OCI-LY7 (cell line): ENCODE measurements at regions not wholly inside any gene's neighbourhood (a gene's known extent, or its start where the extent isn't known, plus 50 kb on each side); places are given as distances from the start of the nearest gene placed in this dataset.

ENCODE experiments used
- BruUV-seq: library from RNA; stranded (reverse); fragments of 400-500 nt; replicated peaks from 2 replicates; lab custom pipeline; 2021; lab: Mats Ljungman, UMichigan
- CTCF ChIA-PET: fragments of 300-600 bp; sonication (Branson Sonifier 250); formaldehyde crosslinking; loops from one replicate; lab custom pipeline; 2022; ENCODE audit warnings: antibody characterized with exemption; ENCODE audit not compliant: unreplicated experiment; lab: Charles Lee
- POLR2A ChIA-PET: fragments of 300-600 bp; sonication (Branson Sonifier 250); formaldehyde crosslinking; loops from one replicate; lab custom pipeline; 2022; ENCODE audit warnings: antibody characterized with exemption; lab: Charles Lee
- DNase-seq: peaks from one replicate; pipeline ENCODE4 v3.0.0-alpha.2; 2015; ENCODE audit warnings: low spot score
- H2AFZ ChIP-seq: fragments of 200-600 bp; sonication (generic), shearing (Covaris generic); 2 replicates; pipeline ENCODE4 v1.6.1; 2014; ENCODE audit warnings: mild to moderate bottlenecking, antibody characterized with exemption, low read length, moderate library complexity
- H3K27ac ChIP-seq: fragments of 200-600 bp; sonication (generic); 2 replicates; pipeline ENCODE4 v1.5.1; 2014; ENCODE audit warnings: mixed run types, low read depth, mild to moderate bottlenecking, moderate library complexity, low read length, inconsistent platforms; ENCODE audit not compliant: poor library complexity, severe bottlenecking
- H3K36me3 ChIP-seq: fragments of 200-600 bp; sonication (generic); 2 replicates; pipeline ENCODE4 v1.6.1; 2014; ENCODE audit warnings: mild to moderate bottlenecking, antibody characterized with exemption, low read length, moderate library complexity, mixed read lengths; ENCODE audit not compliant: insufficient read depth
- H3K4me1 ChIP-seq: fragments of 200-600 bp; sonication (generic); 2 replicates; pipeline ENCODE4 v1.5.1; 2014; ENCODE audit warnings: mild to moderate bottlenecking, low read length; ENCODE audit not compliant: insufficient read depth, poor library complexity, severe bottlenecking
- H3K4me2 ChIP-seq: fragments of 200-600 bp; sonication (generic); 2 replicates; pipeline ENCODE4 v1.6.1; 2014; ENCODE audit warnings: mild to moderate bottlenecking, low read length
- H3K4me3 ChIP-seq: fragments of 200-600 bp; sonication (generic); 2 replicates; pipeline ENCODE4 v1.5.1; 2014; ENCODE audit warnings: mild to moderate bottlenecking, low read depth, low read length; ENCODE audit not compliant: poor library complexity, severe bottlenecking
- H3K79me2 ChIP-seq: fragments of 200-600 bp; sonication (generic); 2 replicates; pipeline ENCODE4 v1.6.1; 2016; ENCODE audit warnings: low read depth, mild to moderate bottlenecking, low read length, moderate library complexity, mixed read lengths; ENCODE audit not compliant: insufficient read depth
- H3K9me2 ChIP-seq: fragments of 200-600 bp; sonication (generic); 2 replicates; pipeline ENCODE4 v1.6.1; 2016; ENCODE audit warnings: mild to moderate bottlenecking, low read length, mixed read lengths; ENCODE audit not compliant: insufficient read depth
- H3K9me3 ChIP-seq: fragments of 200-600 bp; sonication (generic); 2 replicates; pipeline ENCODE4 v1.6.1; 2014; ENCODE audit warnings: mild to moderate bottlenecking, mixed run types, low read length, mixed read lengths
- H4K20me1 ChIP-seq: fragments of 200-600 bp; sonication (generic); 2 replicates; pipeline ENCODE4 v1.6.1; 2014; ENCODE audit warnings: mild to moderate bottlenecking, antibody characterized with exemption, low read length, moderate library complexity, mixed read lengths; ENCODE audit not compliant: insufficient read depth
- CTCF ChIP-seq: fragments of 200-600 bp; sonication (generic); conservative IDR thresholded peaks from 2 replicates; pipeline ENCODE4 v1.5.1; 2014; ENCODE audit warnings: mild to moderate bottlenecking, antibody characterized with exemption, low read length, moderate library complexity, mixed read lengths
- EZH2phosphoT487 ChIP-seq: fragments of 200-600 bp; sonication (generic); IDR thresholded peaks from 2 replicates; pipeline ENCODE4 v1.6.1; 2018; ENCODE audit warnings: low read depth, borderline replicate concordance, mild to moderate bottlenecking, mixed run types, antibody characterized with exemption, low read length, moderate library complexity, mixed read lengths
- intact Hi-C: fragments of 100-400 bp; cut with micrococcal nuclease; formaldehyde crosslinking; loops from one replicate; pipeline ENCODE4 v1.10.0; 2022; ENCODE audit not compliant: unreplicated experiment

GRCh38 chr6:165060720-165061119 is 248.7 kb downstream of the C6orf118 start:
- Histone ChIP-seq H3K4me1 (no peaks in the 10 kb centered on the region), H3K9me3 (no peaks in the 10 kb centered on the region), H3K79me2 (no peaks in the 10 kb centered on the region), H3K9me2 (no peaks in the 10 kb centered on the region), H3K27ac (no peak overlapping the region), H3K36me3 (no peaks in the 10 kb centered on the region), H3K4me3 (no peak overlapping the region), H3K4me2 (no peak overlapping the region), H2AFZ (no peak overlapping the region), H4K20me1 (no peaks in the 10 kb centered on the region)
- no peak for DNase-seq
- intact Hi-C loops = no loop called here
- CTCF ChIA-PET = no interaction called here
- no peak for TF ChIP-seq CTCF
- TF ChIP-seq EZH2phosphoT487 = no peak
- POLR2A ChIA-PET = no interaction called here
- BruUV-seq = no TSS peak

- Histone ChIP-seq H3K4me3 (no peak overlapping the region), H3K9me2 (no peaks in the 10 kb centered on the region), H3K36me3 (no peaks in the 10 kb centered on the region), H3K27ac (no peak overlapping the region), H3K79me2 (no peaks in the 10 kb centered on the region), H4K20me1 (no peaks in the 10 kb centered on the region), H3K4me1 (no peaks in the 10 kb centered on the region), H2AFZ (no peak overlapping the region), H3K9me3 (no peaks in the 10 kb centered on the region), H3K4me2 (no peak overlapping the region)
- POLR2A ChIA-PET = no interaction called here
- intact Hi-C loops = no loop called here
- TF ChIP-seq CTCF = no peak
- TF ChIP-seq EZH2phosphoT487 = no peak
- CTCF ChIA-PET = no interaction called here
- no peak for DNase-seq
- no TSS peak for BruUV-seq
Observed at GRCh38 chr6:165059032-165059431, 250.4 kb downstream of the C6orf118 start.

- Histone ChIP-seq H2AFZ (no peak overlapping the region), H3K4me2 (no peak overlapping the region), H3K27ac (no peak overlapping the region), H3K79me2 (no peaks in the 10 kb centered on the region), H3K9me3 (no peaks in the 10 kb centered on the region), H4K20me1 (no peaks in the 10 kb centered on the region), H3K36me3 (no peaks in the 10 kb centered on the region), H3K4me1 (no peaks in the 10 kb centered on the region), H3K9me2 (no peaks in the 10 kb centered on the region), H3K4me3 (no peak overlapping the region)
- BruUV-seq = no TSS peak
- POLR2A ChIA-PET = interaction anchor here (0.6 kb wide), 1 partner anchor 154 kb away, joined by 3 read pairs; no protein-coding TSS in a partner anchor
- TF ChIP-seq CTCF = no peak
- no peak for TF ChIP-seq EZH2phosphoT487
- intact Hi-C loops = no loop called here
- no peak for DNase-seq
- CTCF ChIA-PET = no interaction called here
Observed at GRCh38 chr6:165056292-165056691, 253.1 kb downstream of the C6orf118 start.
